ENCODE measurements at regions not wholly inside any gene's neighbourhood (a gene's known extent, or its start where the extent isn't known, plus 50 kb on each side); places are given as distances from the start of the nearest gene placed in this dataset.
A peak's percentile ranks its signal among the peaks of the same experiment; 100 is the strongest.

DNA sequence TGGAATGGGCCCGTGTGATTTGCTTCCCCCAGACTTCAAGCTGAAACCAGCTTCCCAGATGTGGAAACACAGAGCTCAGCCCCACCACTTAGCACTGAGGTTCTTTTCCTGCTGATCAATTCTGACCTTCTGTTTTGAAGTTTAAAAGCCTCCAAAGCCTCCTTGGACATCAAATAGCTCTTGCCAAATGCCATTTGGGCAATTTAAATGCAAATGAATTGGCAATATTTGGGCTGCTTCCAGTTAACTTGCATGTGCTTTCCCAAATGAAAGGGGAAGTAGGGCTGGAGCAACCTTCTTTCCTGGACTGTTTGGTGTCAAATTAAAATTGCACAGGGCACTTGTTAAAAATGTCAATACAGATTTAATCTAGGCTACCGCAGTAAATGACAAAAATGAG is 710.5 kb downstream of the TLR4 start:
- H3K27ac ChIP-seq = no peak overlapping the region
- no peaks in the 10 kb centered on the region for H3K9me3 ChIP-seq
- H3K4me3 ChIP-seq = no peak overlapping the region
- no peaks in the 10 kb centered on the region for H3K36me3 ChIP-seq
- DNase-seq (no peak), ATAC-seq (no peak)
- no peak for TF ChIP-seq POLR2A (IDR thresholded peaks at IDR 0.05)
- TF ChIP-seq, protein P1, sequence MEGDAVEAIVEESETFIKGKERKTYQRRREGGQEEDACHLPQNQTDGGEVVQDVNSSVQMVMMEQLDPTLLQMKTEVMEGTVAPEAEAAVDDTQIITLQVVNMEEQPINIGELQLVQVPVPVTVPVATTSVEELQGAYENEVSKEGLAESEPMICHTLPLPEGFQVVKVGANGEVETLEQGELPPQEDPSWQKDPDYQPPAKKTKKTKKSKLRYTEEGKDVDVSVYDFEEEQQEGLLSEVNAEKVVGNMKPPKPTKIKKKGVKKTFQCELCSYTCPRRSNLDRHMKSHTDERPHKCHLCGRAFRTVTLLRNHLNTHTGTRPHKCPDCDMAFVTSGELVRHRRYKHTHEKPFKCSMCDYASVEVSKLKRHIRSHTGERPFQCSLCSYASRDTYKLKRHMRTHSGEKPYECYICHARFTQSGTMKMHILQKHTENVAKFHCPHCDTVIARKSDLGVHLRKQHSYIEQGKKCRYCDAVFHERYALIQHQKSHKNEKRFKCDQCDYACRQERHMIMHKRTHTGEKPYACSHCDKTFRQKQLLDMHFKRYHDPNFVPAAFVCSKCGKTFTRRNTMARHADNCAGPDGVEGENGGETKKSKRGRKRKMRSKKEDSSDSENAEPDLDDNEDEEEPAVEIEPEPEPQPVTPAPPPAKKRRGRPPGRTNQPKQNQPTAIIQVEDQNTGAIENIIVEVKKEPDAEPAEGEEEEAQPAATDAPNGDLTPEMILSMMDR (IDR thresholded peaks at IDR 0.05) = no peak
- H3K27me3 ChIP-seq = no peaks in the 10 kb centered on the region
- intact Hi-C loops (cut with DNase I) = no loop called here
- WGBS, 4 donors = 49 to 53% (median 51%) methylated on average over 2 of the region's 2 CpGs
- H3K4me1 ChIP-seq = no peaks in the 10 kb centered on the region

DNA sequence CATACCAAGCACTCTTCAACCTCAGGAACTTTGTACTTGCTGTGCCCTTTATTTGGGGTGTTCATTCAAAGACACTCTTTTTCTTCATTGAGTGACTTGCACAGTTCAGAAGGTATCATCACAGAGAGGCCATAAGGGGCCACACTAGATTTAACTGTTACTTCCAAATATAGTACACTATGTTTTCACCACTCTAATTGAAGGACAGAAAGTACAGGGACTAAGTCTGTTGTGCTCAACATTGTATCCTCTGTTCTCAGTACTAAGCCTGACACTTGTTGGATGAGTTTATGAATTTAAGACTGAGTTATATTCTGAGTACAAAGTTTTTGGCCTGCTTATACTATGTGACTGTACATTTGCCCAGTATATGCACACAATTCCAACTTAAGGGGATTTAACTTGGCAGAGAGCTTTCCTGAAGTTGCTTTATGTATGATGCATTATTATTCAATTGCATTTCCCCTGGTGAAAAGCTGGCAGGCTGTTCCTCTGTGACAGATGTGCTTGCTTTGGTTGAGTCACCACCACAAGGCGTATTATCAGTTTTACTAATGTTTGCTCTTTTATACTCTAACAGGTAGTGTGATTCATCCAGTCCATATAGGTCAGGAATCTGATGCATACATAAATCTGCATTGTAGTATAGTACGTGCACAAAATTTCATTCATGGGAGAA is 714.8 kb downstream of the TLR4 start:
- no peak for DNase-seq
- TF ChIP-seq, protein P1 (IDR thresholded peaks at IDR 0.05) = no peak
- TF ChIP-seq POLR2A (IDR thresholded peaks at IDR 0.05) = no peak
- no peaks in the 10 kb centered on the region for H3K27me3 ChIP-seq
- no peak overlapping the region for H3K4me3 ChIP-seq
- H3K4me1 ChIP-seq = no peaks in the 10 kb centered on the region
- H3K9me3 ChIP-seq = no peaks in the 10 kb centered on the region
- 80 to 94% (median 81%) methylated on average over 2 of the region's 2 CpGs for WGBS, 4 donors
- intact Hi-C loops (cut with DNase I) = no loop called here
- no peak overlapping the region for H3K27ac ChIP-seq
- H3K36me3 ChIP-seq = no peaks in the 10 kb centered on the region
- ATAC-seq = peak; percentile 53 to 71 (median 60)

DNA sequence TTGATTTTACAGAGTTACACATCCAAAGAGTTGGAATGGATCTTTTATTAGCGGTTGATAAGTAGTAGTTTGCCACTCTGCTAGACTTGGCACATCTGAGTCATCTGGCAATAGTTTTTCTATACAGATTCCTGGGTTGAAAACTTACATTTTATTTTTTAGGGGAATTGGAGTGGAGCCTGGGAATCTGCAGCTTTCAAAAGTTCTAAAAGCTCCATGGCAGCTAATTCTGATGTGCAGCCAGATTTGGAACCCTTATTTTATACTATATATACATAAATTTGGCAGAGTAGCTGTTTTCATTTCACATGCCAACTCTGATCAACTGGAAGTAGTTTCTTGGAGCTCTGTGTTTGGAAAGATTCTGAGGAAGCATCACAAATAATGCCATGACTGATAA is 715.5 kb downstream of the TLR4 start:
- DNase-seq (no peak), ATAC-seq (no peak)
- intact Hi-C loops (cut with DNase I) = no loop called here
- TF ChIP-seq, protein P1 (IDR thresholded peaks at IDR 0.05) = no peak
- no peak for TF ChIP-seq POLR2A (IDR thresholded peaks at IDR 0.05)
- 79 to 86% (median 84%) methylated on average over 1 of the region's 1 CpG for WGBS, 4 donors
- no peak overlapping the region for H3K4me3 ChIP-seq
- no peak overlapping the region for H3K27ac ChIP-seq
- no peaks in the 10 kb centered on the region for H3K9me3 ChIP-seq
- H3K27me3 ChIP-seq = no peaks in the 10 kb centered on the region
- H3K4me1 ChIP-seq = no peaks in the 10 kb centered on the region
- H3K36me3 ChIP-seq = no peaks in the 10 kb centered on the region

DNA sequence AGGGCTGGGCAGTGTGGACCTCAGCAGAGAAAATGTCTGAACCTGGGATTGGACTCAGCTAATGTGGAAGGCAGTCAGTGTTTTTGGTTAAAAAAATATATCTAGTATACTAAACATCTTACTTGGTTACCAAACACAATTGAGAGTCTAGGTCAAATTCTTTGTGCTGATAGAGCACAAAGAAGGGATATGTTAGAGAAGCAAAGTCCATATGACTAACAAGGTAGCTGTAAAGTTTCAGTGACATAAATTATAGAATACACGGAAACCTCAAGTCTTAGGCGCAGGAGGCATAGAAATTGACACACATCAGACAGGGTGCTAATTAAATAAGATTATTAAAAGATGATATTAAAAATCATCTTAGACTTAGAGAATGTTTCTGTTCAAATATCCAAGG is 718.3 kb downstream of the TLR4 start:
- Histone ChIP-seq H3K36me3 (no peaks in the 10 kb centered on the region), H3K27me3 (no peaks in the 10 kb centered on the region), H3K9me3 (no peaks in the 10 kb centered on the region), H3K4me3 (no peak overlapping the region), H3K27ac (no peak overlapping the region), H3K4me1 (no peaks in the 10 kb centered on the region)
- WGBS, 4 donors = 94 to 99% (median 97%) methylated on average over 2 of the region's 2 CpGs
- intact Hi-C loops (cut with DNase I) = no loop called here
- DNase-seq (no peak), ATAC-seq (no peak)
- TF ChIP-seq POLR2A (IDR thresholded peaks at IDR 0.05) = no peak

DNA sequence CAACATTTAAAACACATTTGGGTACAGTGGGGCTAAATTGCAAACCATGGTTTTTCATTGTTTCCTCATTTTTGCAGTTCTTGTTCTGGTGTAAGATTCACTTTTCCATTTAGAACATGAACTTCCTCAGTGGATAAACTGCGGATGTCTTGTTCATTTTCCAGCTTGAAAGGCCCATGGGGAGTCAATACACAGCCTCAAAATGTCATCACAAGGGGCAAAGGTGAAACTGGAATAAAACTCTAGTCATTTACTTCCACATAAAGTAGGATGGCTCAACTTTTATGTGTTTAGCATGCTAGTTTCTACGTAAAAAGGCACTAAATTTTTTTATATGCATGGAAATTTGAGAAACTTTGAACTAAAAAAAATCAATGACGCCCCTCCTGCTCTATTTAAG is 718.8 kb downstream of the TLR4 start:
- DNase-seq (no peak), ATAC-seq (no peak)
- TF ChIP-seq POLR2A (IDR thresholded peaks at IDR 0.05) = no peak
- TF ChIP-seq, protein P1 (IDR thresholded peaks at IDR 0.05) = no peak
- Histone ChIP-seq H3K27me3 (no peaks in the 10 kb centered on the region), H3K36me3 (no peaks in the 10 kb centered on the region), H3K4me1 (no peaks in the 10 kb centered on the region), H3K9me3 (no peaks in the 10 kb centered on the region), H3K27ac (no peak overlapping the region), H3K4me3 (no peak overlapping the region)
- intact Hi-C loops (cut with DNase I) = no loop called here
- WGBS, 4 donors = 64 to 74% (median 69%) methylated on average over 3 of the region's 3 CpGs
